ENCODE measurements at regions not wholly inside any gene's neighbourhood (a gene's known extent, or its start where the extent isn't known, plus 50 kb on each side); places are given as distances from the start of the nearest gene placed in this dataset.

DNA sequence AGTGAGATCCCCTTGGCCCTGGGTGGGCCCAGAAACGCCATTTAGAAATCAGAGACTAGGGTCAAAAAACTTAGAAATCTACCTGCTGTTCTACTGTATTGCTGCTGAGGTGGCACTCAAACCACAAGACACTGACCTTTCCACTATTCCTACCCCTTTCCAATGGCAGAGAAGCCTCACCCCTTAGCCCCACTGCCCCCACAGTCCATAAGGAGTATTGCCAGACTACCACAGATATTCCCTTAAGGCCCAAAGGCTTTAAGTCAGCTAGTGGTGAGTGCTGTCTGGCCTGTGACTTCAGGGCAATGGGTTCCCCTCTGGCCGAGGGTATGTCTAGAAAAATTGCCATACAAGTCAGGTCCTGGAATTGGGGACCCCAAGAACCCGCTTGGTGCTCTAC, 656.1 kb downstream of the COL12A1 start:
- ChIA-PET CTCF (interaction anchor here (0.7 kb wide), 1 partner anchor 493 kb away, joined by 4 read pairs; no protein-coding TSS in a partner anchor), POLR2A (ENCODE audit: low non-redundant PET) (no interaction called here)
- H3K27ac ChIP-seq = no peak overlapping the region
- TF ChIP-seq, protein P1, sequence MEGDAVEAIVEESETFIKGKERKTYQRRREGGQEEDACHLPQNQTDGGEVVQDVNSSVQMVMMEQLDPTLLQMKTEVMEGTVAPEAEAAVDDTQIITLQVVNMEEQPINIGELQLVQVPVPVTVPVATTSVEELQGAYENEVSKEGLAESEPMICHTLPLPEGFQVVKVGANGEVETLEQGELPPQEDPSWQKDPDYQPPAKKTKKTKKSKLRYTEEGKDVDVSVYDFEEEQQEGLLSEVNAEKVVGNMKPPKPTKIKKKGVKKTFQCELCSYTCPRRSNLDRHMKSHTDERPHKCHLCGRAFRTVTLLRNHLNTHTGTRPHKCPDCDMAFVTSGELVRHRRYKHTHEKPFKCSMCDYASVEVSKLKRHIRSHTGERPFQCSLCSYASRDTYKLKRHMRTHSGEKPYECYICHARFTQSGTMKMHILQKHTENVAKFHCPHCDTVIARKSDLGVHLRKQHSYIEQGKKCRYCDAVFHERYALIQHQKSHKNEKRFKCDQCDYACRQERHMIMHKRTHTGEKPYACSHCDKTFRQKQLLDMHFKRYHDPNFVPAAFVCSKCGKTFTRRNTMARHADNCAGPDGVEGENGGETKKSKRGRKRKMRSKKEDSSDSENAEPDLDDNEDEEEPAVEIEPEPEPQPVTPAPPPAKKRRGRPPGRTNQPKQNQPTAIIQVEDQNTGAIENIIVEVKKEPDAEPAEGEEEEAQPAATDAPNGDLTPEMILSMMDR (conservative IDR thresholded peaks at IDR 0.05; ENCODE audit: low read depth) = no peak
- no peak for DNase-seq (ENCODE audit: low spot score)

DNA sequence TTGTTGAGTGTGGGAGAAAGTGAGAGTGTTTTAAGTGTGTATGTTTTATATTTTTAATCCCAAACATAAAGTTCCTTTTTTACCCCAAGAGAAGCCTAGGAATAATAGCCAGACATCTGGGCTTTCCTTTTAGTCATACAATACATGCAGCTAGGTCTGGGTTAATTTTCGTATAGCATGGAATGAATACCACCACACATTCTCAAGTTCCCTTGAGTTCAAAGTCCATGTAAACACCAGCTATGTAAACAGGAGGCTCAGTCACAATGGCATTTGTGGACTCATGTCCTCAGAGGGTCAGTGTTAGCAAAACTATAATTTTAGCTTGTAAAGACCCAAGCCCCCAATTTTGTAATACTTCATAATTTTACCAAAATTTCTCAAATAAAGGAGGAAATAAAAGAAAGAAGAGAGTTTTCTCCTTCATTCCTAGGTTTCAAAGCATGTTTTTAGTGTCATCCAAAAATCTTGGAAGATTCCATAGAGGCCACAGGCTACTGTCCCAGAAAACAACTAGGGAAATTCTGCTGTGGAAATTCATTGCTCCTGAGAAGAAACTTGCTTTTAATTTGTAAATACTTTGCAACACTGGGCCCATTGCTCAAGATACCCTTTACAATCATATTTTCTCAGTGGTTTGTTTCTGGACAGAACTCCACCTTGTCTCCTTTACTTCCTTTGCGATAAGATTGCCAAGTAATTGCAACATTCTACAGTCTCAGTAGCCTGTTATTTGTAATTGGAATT, 671.2 kb downstream of the COL12A1 start:
- TF ChIP-seq, protein P1 (conservative IDR thresholded peaks at IDR 0.05; ENCODE audit: low read depth) = no peak
- H3K27ac ChIP-seq = no peak overlapping the region
- ChIA-PET POLR2A (ENCODE audit: low non-redundant PET) (no interaction called here), CTCF (no interaction called here)
- no peak for DNase-seq (ENCODE audit: low spot score)

DNA sequence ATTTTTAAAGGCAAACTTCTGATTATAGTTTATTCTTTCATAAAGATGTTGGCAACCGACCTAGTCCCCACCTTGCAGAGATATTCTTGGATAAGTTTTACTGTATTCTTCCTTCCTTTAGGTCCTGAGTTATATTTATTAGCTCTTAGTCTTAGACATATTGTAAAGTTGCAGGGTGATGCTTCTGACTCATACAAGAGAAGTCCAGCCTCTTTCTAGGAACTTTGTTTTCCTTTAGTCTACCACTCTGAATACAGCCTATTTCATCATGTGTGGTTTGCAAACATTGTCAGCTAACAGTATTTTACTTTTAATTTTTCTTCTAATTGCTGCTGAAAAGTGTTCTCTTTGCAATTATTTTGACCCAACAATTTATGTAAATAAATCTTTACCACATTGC, 686.7 kb downstream of the COL12A1 start:
- POLR2A ChIA-PET (ENCODE audit: low non-redundant PET) = no interaction called here
- peak; percentile 10 for DNase-seq (ENCODE audit: low spot score)
- H3K27ac ChIP-seq = no peak overlapping the region
- CTCF ChIA-PET = no interaction called here
- TF ChIP-seq, protein P1 (conservative IDR thresholded peaks at IDR 0.05; ENCODE audit: low read depth) = no peak

DNA sequence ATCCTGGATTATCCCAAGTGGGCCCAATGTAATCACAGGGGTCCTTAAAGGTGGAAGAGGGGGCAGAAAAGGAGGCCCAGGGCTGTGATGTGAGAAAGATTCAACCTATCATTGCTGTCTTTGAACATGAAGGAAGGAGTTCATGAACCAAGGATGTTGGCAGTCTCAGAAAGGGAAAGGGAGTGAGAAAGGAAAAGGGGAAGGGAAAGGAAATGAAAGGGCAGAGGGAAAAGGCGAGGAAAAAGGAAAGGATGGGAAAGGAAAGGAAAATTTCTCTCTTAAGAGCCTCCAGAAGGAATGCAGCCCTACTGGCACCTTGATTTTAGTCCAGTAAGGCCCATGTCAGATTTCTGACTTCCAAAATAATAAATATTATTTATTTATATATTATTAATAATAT, 687.8 kb downstream of the COL12A1 start:
- no peak for DNase-seq (ENCODE audit: low spot score)
- CTCF ChIA-PET = no interaction called here
- H3K27ac ChIP-seq = no peak overlapping the region
- TF ChIP-seq, protein P1 (conservative IDR thresholded peaks at IDR 0.05; ENCODE audit: low read depth) = no peak
- POLR2A ChIA-PET (ENCODE audit: low non-redundant PET) = no interaction called here

DNA sequence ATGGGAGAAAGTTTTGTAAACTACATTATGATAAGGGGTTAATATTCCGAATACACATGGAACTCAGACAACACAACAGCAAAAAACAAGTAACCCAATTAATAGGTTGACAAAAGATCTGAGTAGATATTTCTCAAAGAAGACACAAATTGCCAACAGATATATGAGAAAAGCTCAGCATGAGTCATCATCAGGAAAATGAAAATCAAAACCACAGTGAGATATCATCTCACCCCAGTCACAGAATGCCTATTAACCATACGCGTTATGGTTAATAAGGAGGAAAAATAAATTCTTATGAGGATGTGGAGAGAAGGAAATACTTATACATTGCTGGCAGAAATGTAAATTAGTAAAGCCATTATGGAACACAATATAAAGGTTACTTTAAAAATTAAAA, 695.0 kb downstream of the COL12A1 start:
- no peak overlapping the region for H3K27ac ChIP-seq
- no peak for DNase-seq (ENCODE audit: low spot score)
- CTCF ChIA-PET = interaction anchor here (0.7 kb wide), 1 partner anchor 1052 kb away, joined by 3 read pairs; no protein-coding TSS in a partner anchor
- TF ChIP-seq, protein P1 (conservative IDR thresholded peaks at IDR 0.05; ENCODE audit: low read depth) = no peak
- POLR2A ChIA-PET (ENCODE audit: low non-redundant PET) = no interaction called here

DNA sequence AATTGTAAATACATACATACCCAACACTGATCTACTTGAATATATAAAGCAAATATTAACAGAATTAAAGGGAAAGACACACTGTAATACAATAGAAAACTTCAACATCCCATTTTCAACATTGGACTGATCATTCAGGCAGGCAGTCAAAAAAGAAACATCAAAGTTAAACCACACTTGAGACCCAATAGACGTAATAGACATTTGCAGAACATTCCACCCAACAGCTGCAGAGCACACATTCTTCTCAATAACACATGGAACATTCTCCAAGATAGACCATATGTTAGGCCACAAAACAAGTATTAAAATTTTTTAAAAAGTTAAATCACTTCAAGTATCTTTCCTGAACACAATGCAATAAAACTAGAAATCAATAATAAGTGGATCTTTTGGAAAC, 698.2 kb downstream of the COL12A1 start:
- no peak overlapping the region for H3K27ac ChIP-seq
- DNase-seq (ENCODE audit: low spot score) = no peak
- TF ChIP-seq, protein P1 (conservative IDR thresholded peaks at IDR 0.05; ENCODE audit: low read depth) = no peak
- CTCF ChIA-PET = no interaction called here
- POLR2A ChIA-PET (ENCODE audit: low non-redundant PET) = no interaction called here
